Omental fat pad (tissue), 3 donors: ENCODE measurements at regions not wholly inside any gene's neighbourhood (a gene's known extent, or its start where the extent isn't known, plus 50 kb on each side); places are given as distances from the start of the nearest gene placed in this dataset.

Experiments
- ATAC-seq: fragments of 150-250 bp; one replicate; pipeline ENCODE4 v1.9.1; 2016; ENCODE audit warnings: mild to moderate bottlenecking, moderate library complexity; ENCODE audit not compliant: low FRiP score
- DNase-seq: peaks from one replicate; pipeline ENCODE4 v3.0.0-alpha.2; 2019; ENCODE audit warnings: low spot score
- TF ChIP-seq, protein P1 (sequence below), 3 donors: fragments of 450-650 bp; IDR thresholded peaks; one replicate each; pipeline ENCODE4 v1.5.1; 2016 to 2017; ENCODE audit warnings: antibody characterized with exemption in 3 of 3, mild to moderate bottlenecking in 3 of 3, moderate library complexity in 2 of 3

DNA sequence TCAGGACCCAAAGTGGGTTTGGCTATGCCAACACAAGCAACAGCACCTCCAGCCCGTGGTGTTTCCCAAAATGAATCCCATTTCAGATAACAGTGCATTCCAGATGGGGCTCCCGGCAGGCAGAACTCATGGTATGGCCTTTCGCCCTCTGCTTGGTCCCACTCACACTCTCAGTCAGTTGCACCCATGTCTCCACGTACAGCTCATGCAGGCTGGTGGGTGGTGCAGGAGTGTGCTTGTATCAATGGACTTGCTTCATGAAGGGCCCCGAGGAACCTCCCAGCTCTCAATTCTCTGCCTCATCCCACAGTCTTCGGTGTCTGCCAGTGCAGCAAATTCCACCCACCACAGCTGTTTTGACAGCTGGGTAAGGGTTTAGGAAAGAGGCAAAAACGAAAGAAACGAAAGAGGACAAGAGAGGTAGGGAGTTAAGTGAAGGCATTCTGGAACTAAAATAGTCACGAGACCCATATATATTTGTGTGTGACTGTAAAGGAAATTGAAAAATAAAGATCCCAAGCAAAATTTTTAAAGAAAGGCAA, 278.1 kb downstream of the DCDC2C start:
- TF ChIP-seq, protein P1, sequence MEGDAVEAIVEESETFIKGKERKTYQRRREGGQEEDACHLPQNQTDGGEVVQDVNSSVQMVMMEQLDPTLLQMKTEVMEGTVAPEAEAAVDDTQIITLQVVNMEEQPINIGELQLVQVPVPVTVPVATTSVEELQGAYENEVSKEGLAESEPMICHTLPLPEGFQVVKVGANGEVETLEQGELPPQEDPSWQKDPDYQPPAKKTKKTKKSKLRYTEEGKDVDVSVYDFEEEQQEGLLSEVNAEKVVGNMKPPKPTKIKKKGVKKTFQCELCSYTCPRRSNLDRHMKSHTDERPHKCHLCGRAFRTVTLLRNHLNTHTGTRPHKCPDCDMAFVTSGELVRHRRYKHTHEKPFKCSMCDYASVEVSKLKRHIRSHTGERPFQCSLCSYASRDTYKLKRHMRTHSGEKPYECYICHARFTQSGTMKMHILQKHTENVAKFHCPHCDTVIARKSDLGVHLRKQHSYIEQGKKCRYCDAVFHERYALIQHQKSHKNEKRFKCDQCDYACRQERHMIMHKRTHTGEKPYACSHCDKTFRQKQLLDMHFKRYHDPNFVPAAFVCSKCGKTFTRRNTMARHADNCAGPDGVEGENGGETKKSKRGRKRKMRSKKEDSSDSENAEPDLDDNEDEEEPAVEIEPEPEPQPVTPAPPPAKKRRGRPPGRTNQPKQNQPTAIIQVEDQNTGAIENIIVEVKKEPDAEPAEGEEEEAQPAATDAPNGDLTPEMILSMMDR (IDR thresholded peaks at IDR 0.05), result no peak
- ATAC-seq (no peak), DNase-seq (no peak)

GRCh38 chr2:3982160-3982559, 278.8 kb downstream of the DCDC2C start:
- ATAC-seq, result no peak
- DNase-seq, result no peak
- TF ChIP-seq, protein P1 (IDR thresholded peaks at IDR 0.05), result no peak

DNA sequence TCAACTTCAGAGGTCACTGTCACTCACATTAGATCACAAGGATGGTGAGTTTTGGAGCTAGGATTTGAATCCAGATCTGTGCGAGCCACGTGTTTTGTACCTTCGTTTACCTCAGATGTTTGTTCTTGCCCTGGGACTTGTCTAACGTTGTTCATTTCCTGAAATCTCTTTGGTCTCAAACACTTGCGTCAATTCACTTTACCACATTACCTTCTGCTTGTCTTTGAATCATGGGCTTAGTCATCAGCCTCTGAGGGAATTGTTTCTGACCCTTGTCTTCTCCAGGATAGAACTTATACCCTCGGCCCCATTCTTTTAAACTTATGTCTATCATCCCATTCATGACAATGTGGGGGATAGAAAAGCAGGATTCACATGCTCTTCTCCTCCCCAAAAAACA, 282.7 kb downstream of the DCDC2C start:
- DNase-seq (no peak), ATAC-seq (no peak)
- TF ChIP-seq, protein P1 (IDR thresholded peaks at IDR 0.05), result no peak

DNA sequence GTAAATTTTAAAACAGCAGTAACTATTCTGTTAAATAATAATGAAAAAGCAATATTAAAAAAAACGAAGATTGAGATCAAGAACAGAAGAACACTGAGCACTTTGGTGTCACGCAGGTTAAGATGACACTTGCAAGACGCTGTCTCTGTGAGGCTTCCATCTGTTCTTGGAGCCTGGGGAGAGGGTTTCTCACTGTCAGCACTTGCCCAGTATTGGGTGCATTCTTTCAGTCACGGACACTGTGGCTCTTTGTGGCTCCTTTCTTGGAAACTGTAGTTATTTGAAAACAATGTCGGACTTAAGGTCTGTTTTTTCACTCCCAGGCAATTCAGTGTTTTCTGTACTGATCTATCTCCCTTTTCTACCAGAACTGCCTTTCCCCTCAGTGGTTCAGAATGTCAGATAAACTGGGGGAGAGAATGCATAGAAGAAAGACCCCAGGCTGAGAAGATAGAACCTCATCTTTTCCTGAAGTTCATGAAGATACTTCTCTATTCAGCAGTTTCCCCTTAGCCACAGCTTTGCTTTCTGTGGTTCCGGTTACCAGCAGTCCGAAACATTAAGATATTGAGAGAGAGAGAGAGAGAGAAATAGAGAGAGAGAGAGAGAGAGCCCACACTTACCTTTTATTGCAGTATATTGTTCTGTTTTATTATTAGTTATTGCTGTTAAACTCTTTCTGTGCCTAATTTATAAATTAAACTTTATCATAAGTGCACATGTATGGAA, 283.3 kb downstream of the DCDC2C start:
- TF ChIP-seq, protein P1 (IDR thresholded peaks at IDR 0.05), result no peak
- ATAC-seq, result no peak
- no peak for DNase-seq

- DNase-seq, result no peak
Observed at GRCh38 chr2:4002841-4003403, 299.5 kb downstream of the DCDC2C start.

GRCh38 chr2:4012197-4012596, 308.8 kb downstream of the DCDC2C start:
- DNase-seq, result no peak
- no peak for ATAC-seq
- TF ChIP-seq, protein P1 (IDR thresholded peaks at IDR 0.05), result no peak

More at GRCh38 chr2:4002841-4003403, 299.5 kb downstream of the DCDC2C start:
- TF ChIP-seq, protein P1 (IDR thresholded peaks at IDR 0.05), result no peak
- no peak for ATAC-seq

DNA sequence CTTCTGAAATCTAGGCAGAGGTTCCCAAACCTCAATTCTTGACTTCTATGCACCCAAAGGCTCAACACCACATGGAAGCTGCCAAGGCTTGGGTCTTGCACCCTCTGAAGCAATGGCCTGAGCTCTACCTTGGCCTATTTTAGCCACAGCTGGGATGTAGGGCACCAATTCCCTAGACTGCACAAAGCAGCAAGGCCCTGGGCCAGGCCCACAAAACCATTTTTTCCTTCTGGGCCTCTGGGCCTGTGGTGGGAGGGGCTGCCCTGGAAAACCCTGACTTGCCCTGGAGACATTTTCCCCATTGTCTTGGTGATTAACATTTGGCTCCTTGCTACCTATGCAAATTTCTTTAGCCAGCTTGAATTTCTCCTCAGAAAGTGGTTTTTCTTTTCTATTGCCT, 315.2 kb downstream of the DCDC2C start:
- ATAC-seq (no peak), DNase-seq (no peak)

More for the DNA sequence above, 315.2 kb downstream of the DCDC2C start:
- TF ChIP-seq, protein P1 (IDR thresholded peaks at IDR 0.05), result no peak
